ENCODE measurements at regions not wholly inside any gene's neighbourhood (a gene's known extent, or its start where the extent isn't known, plus 50 kb on each side); places are given as distances from the start of the nearest gene placed in this dataset.
A peak's percentile ranks its signal among the peaks of the same experiment; 100 is the strongest.

DNA sequence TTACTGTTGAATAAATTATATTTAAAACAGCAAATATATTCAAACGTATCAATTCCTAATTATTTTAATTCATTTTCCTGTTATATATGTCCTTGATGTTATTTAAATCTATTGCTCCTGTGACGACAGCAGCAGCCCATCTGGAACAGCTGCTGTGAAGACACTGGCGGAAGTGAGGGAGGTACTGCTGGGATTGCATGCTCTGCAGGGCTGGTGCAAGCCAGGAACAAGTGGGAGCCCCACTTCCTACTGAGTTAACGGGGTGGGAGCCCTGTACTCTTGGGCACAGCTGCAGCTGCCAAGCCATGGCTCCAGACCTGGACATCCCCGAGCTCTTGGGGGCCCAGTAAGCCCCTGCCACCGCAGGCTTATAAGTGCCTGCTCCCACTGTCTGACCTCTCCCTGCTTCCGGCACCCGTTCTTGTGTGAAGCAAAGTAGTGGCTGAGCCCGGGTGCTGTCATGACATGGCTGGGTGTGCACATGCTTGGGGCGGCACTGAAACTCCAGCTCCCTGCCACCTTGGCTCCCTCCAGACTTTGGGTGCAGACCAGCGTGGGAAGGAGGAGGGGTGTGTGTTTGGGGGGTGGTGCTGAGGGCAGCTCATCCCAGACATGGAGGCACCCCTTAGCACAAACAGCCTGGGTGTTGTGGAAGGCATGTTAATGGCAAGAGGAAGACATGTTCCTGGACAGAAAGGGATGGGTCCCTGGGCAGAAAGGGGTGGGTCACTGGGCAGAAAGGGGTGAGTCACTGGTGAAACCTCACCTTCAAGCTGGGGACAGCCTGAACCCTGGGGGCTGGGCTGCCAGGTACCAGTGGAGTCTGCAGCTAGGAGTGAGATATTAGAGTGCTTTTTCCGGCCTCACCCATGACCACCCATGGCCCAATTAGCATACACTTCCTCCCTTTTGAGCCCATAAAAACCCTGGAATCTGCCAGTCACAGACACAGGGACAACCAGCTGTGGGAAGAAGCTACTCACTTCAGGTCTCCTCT is 1981.3 kb upstream of the IGFBP7 start:
- no peak overlapping the region for H2BK15ac ChIP-seq (ENCODE audit: low read length)
- peak overlapping the region; percentile 75; the same call in 1 of the 2 replicates for H2BK12ac ChIP-seq (ENCODE audit: low read depth, low read length)
- POLR2A ChIA-PET (ENCODE audit: partially characterized antibody) = interaction anchor here (1.3 kb wide), 1 partner anchor 27 kb away, joined by 3 read pairs; no protein-coding TSS in a partner anchor
- H4K91ac ChIP-seq (replicated peaks; ENCODE audit: insufficient read length, low read length) = peak overlapping the region; percentile 77
- CTCF ChIA-PET (ENCODE audit: partially characterized antibody) = interaction anchor here (0.7 kb wide), 1 partner anchor 986 kb away, joined by 3 read pairs; no protein-coding TSS in a partner anchor
- no peaks in the 10 kb centered on the region for H3K23me2 ChIP-seq (ENCODE audit: low read depth, low read length)
- peak overlapping the region; percentile 38; the same call in 1 of the 2 replicates for H3K18ac ChIP-seq (ENCODE audit: extremely low read depth, low read length)
- H3K14ac ChIP-seq (ENCODE audit: insufficient read length) = no peak overlapping the region
- H4K20me1 ChIP-seq (replicated peaks in 1 of 2; ENCODE audit: control insufficient read depth in 1 of 2, insufficient read depth in 2 of 2, low read length in 2 of 2) = no peaks in the 10 kb centered on the region
- FAIRE-seq (no peak), DNase-seq (ENCODE audit: low read depth in 1 of 2, low spot score in 2 of 2) (peak in 1 of 2 experiments; percentile 45)
- no peak overlapping the region for H3K56ac ChIP-seq (replicated peaks; ENCODE audit: insufficient read length, low read depth, low read length)
- H2BK20ac ChIP-seq (ENCODE audit: low read length) = peak overlapping the region; percentile 97; the same call in 1 of the 2 replicates
- H3K4ac ChIP-seq (replicated peaks; ENCODE audit: insufficient read length, low read depth, low read length) = no peak overlapping the region
- peak overlapping the region; percentile 96 for H2BK5ac ChIP-seq (ENCODE audit: low read depth, low read length)
- no peak overlapping the region for H4K5ac ChIP-seq (ENCODE audit: insufficient read length, low read depth, low read length)
- no peak overlapping the region for H3K27ac ChIP-seq (ENCODE audit: low read depth, low read length)
- H3K4me2 ChIP-seq (ENCODE audit: insufficient read depth in 1 of 2, low read depth in 2 of 2, low read length in 2 of 2) = no peak overlapping the region
- H4K8ac ChIP-seq (ENCODE audit: extremely low read depth, insufficient read depth, low read length) = no peak overlapping the region
- H3K4me1 ChIP-seq (replicated peaks in 1 of 4; ENCODE audit: control insufficient read depth in 3 of 4, insufficient read depth in 4 of 4, low read length in 3 of 4) = peaks cover 0 to 7% (median 2%) of the 10 kb centered on the region in 4 experiments; a peak in 3 of 7 replicates
- no peaks in the 10 kb centered on the region for H3K79me2 ChIP-seq (ENCODE audit: control insufficient read depth in 1 of 2, insufficient read depth in 2 of 2, low read length in 2 of 2)
- H2AK5ac ChIP-seq (ENCODE audit: low read depth, low read length) = no peak overlapping the region
- no peaks in the 10 kb centered on the region; a peak in 1 of 7 replicates for H3K27me3 ChIP-seq (replicated peaks in 1 of 4; ENCODE audit: control insufficient read depth in 3 of 4, extremely low read depth in 1 of 4, insufficient read depth in 3 of 4, low read length in 3 of 4)
- peak overlapping the region; percentile 88 for H2AFZ ChIP-seq (ENCODE audit: low read length)
- no peak overlapping the region for H3K9ac ChIP-seq (replicated peaks in 1 of 4; ENCODE audit: extremely low read depth in 1 of 4, low read depth in 3 of 4, low read length in 3 of 4)
- no peak overlapping the region for H2BK120ac ChIP-seq (replicated peaks; ENCODE audit: low read depth, low read length)
- H3K36me3 ChIP-seq (ENCODE audit: control insufficient read depth in 2 of 4, insufficient read depth in 4 of 4, low read length in 3 of 4) = no peaks in the 10 kb centered on the region
- H3K9me3 ChIP-seq (ENCODE audit: insufficient read depth in 2 of 2, low read depth in 1 of 2, low read length in 1 of 2) = no peaks in the 10 kb centered on the region
- no peak overlapping the region for H3K4me3 ChIP-seq (ENCODE audit: extremely low read depth in 1 of 4, insufficient read depth in 2 of 4, low read depth in 3 of 4, low read length in 4 of 4)
- H3K79me1 ChIP-seq (ENCODE audit: low read depth, low read length) = no peaks in the 10 kb centered on the region
- H3K23ac ChIP-seq (ENCODE audit: insufficient read length) = no peak overlapping the region
- 91% methylated on average over 10 of the region's 12 CpGs; no CpG with 5 or more reads in 1 of the 2 experiments for WGBS, 2 experiments (ENCODE audit: extremely low coverage in 1 of 2, insufficient coverage in 1 of 2, insufficient read length in 1 of 2, insufficient replicate concordance in 2 of 2, low coverage in 1 of 2, low lambda C conversion rate in 2 of 2, missing lambda C conversion rate in 1 of 2)
- TF ChIP-seq SIRT6 (IDR thresholded peaks at IDR 0.05; ENCODE audit: low read length) (no peak), RFX5 (IDR thresholded peaks at IDR 0.05; ENCODE audit: borderline replicate concordance, low read depth, low read length) (no peak), TAF1 (IDR thresholded peaks at IDR 0.05; ENCODE audit: low read depth, low read length) (no peak), RXRA (IDR thresholded peaks at IDR 0.05; ENCODE audit: insufficient read depth, low read depth, low read length) (no peak), SIX5 (IDR thresholded peaks at IDR 0.05; ENCODE audit: low read depth, low read length) (no peak), ASH2L (IDR thresholded peaks at IDR 0.05; ENCODE audit: low read length) (no peak), SIN3A (conservative IDR thresholded peaks at IDR 0.05 in 1 of 2, IDR thresholded peaks at IDR 0.05 in 1 of 2; ENCODE audit: low read depth in 1 of 2, low read length in 2 of 2) (no peak), CREB1 (IDR thresholded peaks at IDR 0.05) (no peak)
- TF ChIP-seq, protein P1, sequence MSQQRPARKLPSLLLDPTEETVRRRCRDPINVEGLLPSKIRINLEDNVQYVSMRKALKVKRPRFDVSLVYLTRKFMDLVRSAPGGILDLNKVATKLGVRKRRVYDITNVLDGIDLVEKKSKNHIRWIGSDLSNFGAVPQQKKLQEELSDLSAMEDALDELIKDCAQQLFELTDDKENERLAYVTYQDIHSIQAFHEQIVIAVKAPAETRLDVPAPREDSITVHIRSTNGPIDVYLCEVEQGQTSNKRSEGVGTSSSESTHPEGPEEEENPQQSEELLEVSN (IDR thresholded peaks at IDR 0.05) = no peak
- TF ChIP-seq, protein P2, sequence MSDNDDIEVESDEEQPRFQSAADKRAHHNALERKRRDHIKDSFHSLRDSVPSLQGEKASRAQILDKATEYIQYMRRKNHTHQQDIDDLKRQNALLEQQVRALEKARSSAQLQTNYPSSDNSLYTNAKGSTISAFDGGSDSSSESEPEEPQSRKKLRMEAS (IDR thresholded peaks at IDR 0.05) = no peak
